GM12874 (cell line): ENCODE measurements at regions not wholly inside any gene's neighbourhood (a gene's known extent, or its start where the extent isn't known, plus 50 kb on each side); places are given as distances from the start of the nearest gene placed in this dataset.

Source experiments
- TF ChIP-seq, protein P1 (sequence below): IDR thresholded peaks from 2 replicates; pipeline ENCODE4 v1.5.1; 2011; ENCODE audit warnings: low read depth, mild to moderate bottlenecking, control low read depth, low read length, moderate library complexity; ENCODE audit not compliant: insufficient read depth

DNA sequence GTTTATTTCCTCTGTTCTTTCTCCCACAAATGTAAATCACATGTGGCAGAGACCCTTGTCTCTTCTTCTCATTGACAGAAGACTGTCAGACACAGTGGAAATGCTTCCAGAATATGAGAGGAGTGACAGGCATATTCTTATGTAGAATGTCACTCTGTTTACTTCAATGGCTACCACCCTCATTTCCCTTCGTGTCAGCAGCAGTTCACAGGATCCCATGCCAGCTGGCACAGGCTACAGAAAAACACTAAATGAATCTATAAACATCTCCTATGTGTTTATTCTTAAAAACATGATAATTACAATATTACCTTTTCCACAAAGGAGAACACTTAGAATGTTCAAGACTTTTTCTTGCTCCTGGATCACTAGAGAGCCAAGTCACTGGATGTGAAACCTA, 183.8 kb upstream of the CNTN1 start:
- TF ChIP-seq, protein P1, sequence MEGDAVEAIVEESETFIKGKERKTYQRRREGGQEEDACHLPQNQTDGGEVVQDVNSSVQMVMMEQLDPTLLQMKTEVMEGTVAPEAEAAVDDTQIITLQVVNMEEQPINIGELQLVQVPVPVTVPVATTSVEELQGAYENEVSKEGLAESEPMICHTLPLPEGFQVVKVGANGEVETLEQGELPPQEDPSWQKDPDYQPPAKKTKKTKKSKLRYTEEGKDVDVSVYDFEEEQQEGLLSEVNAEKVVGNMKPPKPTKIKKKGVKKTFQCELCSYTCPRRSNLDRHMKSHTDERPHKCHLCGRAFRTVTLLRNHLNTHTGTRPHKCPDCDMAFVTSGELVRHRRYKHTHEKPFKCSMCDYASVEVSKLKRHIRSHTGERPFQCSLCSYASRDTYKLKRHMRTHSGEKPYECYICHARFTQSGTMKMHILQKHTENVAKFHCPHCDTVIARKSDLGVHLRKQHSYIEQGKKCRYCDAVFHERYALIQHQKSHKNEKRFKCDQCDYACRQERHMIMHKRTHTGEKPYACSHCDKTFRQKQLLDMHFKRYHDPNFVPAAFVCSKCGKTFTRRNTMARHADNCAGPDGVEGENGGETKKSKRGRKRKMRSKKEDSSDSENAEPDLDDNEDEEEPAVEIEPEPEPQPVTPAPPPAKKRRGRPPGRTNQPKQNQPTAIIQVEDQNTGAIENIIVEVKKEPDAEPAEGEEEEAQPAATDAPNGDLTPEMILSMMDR: no peak

DNA sequence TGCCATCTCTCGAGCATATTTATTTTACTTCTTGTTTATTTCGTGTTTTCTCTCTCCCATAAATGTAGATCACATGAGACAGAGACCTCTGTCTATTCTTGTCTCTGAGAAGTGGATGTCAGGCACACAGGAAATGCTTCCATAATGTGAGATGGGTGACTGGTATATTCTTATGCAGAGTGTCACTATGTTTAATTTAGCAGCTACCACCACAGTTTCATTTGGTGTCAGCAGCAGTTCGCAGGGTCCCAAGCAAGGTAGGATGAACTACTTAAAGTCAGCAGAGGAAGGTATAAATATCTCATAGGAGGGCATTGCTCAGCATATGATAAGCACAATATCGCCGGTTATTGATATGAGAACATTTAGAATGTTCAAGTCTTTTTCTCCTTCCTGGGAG, 180.9 kb upstream of the CNTN1 start:
- TF ChIP-seq, protein P1: no peak

DNA sequence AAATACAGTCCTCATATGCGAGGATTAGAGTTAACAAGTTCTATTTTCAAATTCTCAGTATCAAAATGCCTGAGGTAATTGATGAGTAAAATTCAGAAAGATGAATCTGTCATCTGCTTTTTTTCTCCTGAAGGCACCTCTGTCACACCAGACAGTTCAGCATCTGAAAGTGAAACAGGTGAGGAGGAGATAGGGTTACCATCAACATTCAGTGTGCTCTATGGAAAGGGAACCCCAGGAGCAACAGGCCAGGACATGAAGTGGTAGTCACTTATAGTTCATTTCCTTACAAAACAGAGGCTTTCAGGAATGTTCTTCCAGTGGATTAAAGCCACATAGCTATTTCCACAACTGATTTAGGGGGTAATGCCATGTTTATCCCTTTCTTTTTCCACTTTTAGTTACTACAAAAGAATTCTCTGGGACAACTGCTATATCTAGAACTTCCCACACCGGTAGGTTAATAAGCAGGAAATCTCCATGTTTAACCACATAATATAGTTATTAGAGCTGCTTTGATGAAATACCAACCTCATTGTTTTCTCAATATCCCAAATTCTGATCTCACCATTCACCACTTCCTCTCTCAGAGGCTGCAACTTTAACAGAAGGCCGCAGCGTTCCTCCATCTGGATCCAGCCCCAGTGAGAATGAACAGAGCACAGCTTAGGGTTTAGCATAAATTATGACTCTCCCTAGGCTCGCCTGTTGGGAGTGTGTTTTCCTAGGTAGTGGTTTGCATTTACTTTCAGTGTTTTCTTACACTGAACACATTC, 177.0 kb upstream of the CNTN1 start:
- TF ChIP-seq, protein P1: no peak

DNA sequence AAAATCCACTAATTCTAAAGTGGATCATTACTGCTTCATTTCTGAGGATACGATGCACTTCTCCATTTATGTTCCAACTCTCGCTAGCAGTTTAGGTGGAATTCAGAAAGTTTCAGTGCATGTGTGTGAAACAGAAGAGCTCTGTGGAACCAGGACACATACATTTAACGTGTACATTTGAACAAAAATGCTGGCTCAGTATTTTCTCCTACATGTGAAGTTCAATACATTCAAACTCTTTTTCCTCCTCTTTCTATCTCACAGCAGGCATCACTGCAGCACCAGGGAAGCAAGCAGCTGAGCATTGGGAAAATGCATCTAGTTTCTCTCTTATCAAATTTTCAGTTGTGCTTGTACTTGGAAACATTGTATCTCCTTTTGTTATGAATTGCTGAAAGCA, 169.4 kb upstream of the CNTN1 start:
- TF ChIP-seq, protein P1: no peak

DNA sequence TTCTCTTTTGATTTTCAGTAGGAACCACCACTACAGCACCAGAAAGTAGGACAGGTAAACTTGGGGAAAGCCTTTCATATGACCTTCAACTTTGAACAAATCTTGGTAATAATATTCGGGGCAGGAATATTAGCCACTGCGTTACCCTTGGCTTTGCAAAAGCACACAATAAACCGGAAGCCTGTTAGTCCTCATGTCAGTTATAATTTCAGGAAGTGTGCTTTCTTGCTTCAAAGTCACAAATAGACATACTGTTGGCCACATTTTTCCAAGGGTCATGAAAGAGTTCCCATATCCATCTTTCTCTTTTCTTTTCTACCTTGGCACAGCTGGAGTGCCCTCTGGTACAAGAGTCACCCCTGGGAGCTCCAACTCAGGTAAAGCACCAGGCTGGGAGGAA, 167.2 kb upstream of the CNTN1 start:
- TF ChIP-seq, protein P1: no peak

DNA sequence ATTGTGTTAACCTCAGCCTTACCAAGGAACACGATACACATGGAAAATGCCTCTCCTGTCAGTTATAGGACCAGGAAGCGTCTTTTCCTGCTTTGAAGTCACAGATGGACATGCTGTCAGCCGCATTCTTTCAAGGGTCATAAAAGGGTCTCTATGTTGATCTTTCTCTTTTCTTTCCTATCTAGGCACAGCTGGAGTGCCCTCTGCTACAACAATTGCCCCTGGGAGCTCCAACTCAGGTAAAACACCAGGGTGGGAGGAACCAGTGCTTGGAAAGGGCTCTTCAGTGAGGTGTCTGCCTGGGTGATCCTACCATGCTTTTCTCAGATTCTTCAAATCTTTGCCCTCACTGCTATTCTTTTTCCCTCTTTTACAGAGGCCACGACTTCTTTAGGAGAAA, 157.4 kb upstream of the CNTN1 start:
- TF ChIP-seq, protein P1: no peak

DNA sequence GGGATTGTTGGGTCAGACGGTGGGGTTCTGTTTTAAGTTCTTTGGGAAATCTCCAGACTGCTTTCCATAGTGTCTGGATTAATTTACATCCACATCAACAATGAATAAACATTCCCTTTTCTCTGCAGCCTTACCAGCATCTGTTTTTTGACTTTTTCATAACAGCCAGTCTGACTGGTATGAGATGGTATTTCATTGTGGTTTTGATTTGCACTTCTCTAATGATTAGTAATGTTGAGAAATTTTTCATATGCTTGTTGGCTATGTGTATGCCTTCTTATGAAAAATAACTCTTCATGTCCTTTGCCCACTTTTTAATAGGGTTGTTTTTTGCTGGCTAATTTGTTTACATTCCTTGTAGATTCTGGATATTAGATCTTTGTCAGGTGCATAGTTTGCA, 140.8 kb upstream of the CNTN1 start:
- TF ChIP-seq, protein P1: no peak
